ENCODE measurements at regions not wholly inside any gene's neighbourhood (a gene's known extent, or its start where the extent isn't known, plus 50 kb on each side); places are given as distances from the start of the nearest gene placed in this dataset.

DNA sequence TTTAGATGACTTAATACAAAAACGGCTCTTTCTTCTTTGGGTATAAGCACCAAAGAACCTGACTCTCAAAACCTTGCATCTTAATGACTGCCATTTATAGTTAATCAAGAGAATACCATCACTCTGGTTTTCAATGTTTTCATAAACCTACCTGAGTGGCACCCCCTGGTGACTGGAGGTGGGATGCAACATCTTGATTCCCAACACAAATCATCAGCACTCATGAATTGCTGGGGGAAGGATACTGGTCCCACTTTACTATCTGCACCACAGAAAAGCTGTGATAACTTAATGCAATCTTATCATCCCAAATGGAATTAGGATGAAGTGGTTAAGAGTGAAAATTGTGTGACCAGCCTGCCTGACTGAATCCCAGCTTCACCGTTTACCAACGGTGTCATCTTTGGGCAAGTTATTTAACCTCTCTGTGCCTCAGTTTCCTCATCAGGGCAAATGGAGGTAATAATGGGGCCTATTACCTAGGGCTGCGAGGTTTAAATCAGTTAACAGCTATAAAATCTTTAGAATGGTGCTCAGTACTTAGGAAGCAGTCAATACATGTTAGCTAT is 366.4 kb downstream of the KLF12 start:
- in situ Hi-C loops (cut with MboI; ENCODE audit: low sequenced_read_pairs, unreplicated experiment) = no loop called here
- DNase-seq (ENCODE audit: low spot score) = no peak
- peak; percentile 21 for TF ChIP-seq CTCF (IDR thresholded peaks at IDR 0.05; ENCODE audit: borderline replicate concordance, control extremely low read depth, extremely low read depth, insufficient read depth, missing control alignments)

- no peak for DNase-seq (ENCODE audit: low spot score)
- in situ Hi-C loops (cut with MboI; ENCODE audit: low sequenced_read_pairs, unreplicated experiment) = no loop called here
- TF ChIP-seq CTCF (IDR thresholded peaks at IDR 0.05; ENCODE audit: borderline replicate concordance, control extremely low read depth, extremely low read depth, insufficient read depth, missing control alignments) = no peak
These were observed 366.9 kb downstream of the KLF12 start for GRCh38 chr13:73767191-73767741.

- no peak for DNase-seq (ENCODE audit: low spot score)
- in situ Hi-C loops (cut with MboI; ENCODE audit: low sequenced_read_pairs, unreplicated experiment) = no loop called here
- no peak for TF ChIP-seq CTCF (IDR thresholded peaks at IDR 0.05; ENCODE audit: borderline replicate concordance, control extremely low read depth, extremely low read depth, insufficient read depth, missing control alignments)
These were observed 368.4 kb downstream of the KLF12 start for GRCh38 chr13:73765651-73766384.

DNA sequence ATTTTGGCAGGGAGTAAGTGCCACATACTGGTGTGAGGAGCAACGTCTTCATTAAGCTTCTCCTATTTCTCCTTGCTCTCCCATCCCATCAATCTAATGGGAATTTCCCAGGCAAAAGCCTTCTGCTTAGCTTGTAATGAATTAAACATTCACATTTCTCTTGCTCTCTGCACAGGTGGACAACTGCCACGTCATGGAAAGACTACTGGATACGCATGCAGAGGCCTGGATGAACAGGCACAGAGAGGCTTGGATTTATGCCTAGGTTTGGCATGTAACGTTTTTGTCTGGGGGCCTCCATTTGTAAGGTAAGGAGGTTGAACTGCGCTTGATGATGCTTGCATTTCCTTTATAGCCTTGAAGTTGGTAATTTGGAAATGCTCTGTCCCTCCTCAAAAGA is 374.8 kb downstream of the KLF12 start:
- in situ Hi-C loops (cut with MboI; ENCODE audit: low sequenced_read_pairs, unreplicated experiment) = no loop called here
- no peak for DNase-seq (ENCODE audit: low spot score)
- no peak for TF ChIP-seq CTCF (IDR thresholded peaks at IDR 0.05; ENCODE audit: borderline replicate concordance, control extremely low read depth, extremely low read depth, insufficient read depth, missing control alignments)

- DNase-seq (ENCODE audit: low spot score) = no peak
- in situ Hi-C loops (cut with MboI; ENCODE audit: low sequenced_read_pairs, unreplicated experiment) = no loop called here
- TF ChIP-seq CTCF (IDR thresholded peaks at IDR 0.05; ENCODE audit: borderline replicate concordance, control extremely low read depth, extremely low read depth, insufficient read depth, missing control alignments) = no peak
These were observed 376.5 kb downstream of the KLF12 start for GRCh38 chr13:73757481-73758233.

GRCh38 chr13:73754727-73755292 is 379.4 kb downstream of the KLF12 start:
- TF ChIP-seq CTCF (IDR thresholded peaks at IDR 0.05; ENCODE audit: borderline replicate concordance, control extremely low read depth, extremely low read depth, insufficient read depth, missing control alignments) = peak; percentile 54
- peak; percentile 13 for DNase-seq (ENCODE audit: low spot score)
- in situ Hi-C loops (cut with MboI; ENCODE audit: low sequenced_read_pairs, unreplicated experiment) = no loop called here
